ENCODE measurements at regions not wholly inside any gene's neighbourhood (a gene's known extent, or its start where the extent isn't known, plus 50 kb on each side); places are given as distances from the start of the nearest gene placed in this dataset.

- no peak overlapping the region for H3K27ac ChIP-seq (ENCODE audit: low read depth, low read length)
- DNase-seq (ENCODE audit: low read depth in 4 of 6, low spot score in 6 of 6), result no peak
- H3K9me3 ChIP-seq (ENCODE audit: control insufficient read depth, insufficient read depth, low read length), result no peaks in the 10 kb centered on the region
- H3K4me1 ChIP-seq (ENCODE audit: control insufficient read depth, insufficient read depth, low read length), result no peaks in the 10 kb centered on the region
- H3K4me3 ChIP-seq (ENCODE audit: low read depth, low read length), result no peak overlapping the region
- no peaks in the 10 kb centered on the region for H3K27me3 ChIP-seq (ENCODE audit: control insufficient read depth, insufficient read depth, low read length)
- H3K36me3 ChIP-seq (ENCODE audit: control insufficient read depth, insufficient read depth, low read length), result no peaks in the 10 kb centered on the region
Observed at GRCh38 chr6:120186080-120186479, 836.5 kb upstream of the MAN1A1 start.

DNA sequence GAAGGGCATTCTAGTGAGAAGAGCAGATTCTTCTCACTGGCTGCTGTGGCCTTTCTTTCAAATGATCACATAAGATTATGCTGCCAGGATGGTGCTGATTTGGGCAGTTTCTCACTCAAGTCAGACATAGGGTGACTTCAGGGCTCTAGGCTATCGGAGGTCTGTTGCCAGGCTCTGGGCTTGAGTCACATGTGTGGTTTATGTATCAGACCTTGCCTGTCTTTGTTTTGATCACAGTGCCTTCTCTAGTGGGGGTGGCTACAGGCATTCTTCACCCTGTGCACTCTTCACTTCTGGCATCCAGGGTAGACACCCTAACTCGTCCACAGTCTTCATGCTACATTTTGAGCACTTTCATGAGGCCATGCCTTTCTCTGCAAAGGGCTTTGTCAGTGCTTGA lies 823.7 kb upstream of the MAN1A1 start:
- Histone ChIP-seq H3K36me3 (ENCODE audit: control insufficient read depth, insufficient read depth, low read length) (no peaks in the 10 kb centered on the region), H3K9me3 (ENCODE audit: control insufficient read depth, insufficient read depth, low read length) (no peaks in the 10 kb centered on the region), H3K27me3 (ENCODE audit: control insufficient read depth, insufficient read depth, low read length) (no peaks in the 10 kb centered on the region), H3K27ac (ENCODE audit: low read depth, low read length) (no peak overlapping the region), H3K4me1 (ENCODE audit: control insufficient read depth, insufficient read depth, low read length) (no peaks in the 10 kb centered on the region), H3K4me3 (ENCODE audit: low read depth, low read length) (no peak overlapping the region)
- no peak for DNase-seq (ENCODE audit: low read depth in 4 of 6, low spot score in 6 of 6)
- 64% methylated on average over 2 of the region's 2 CpGs for WGBS (ENCODE audit: insufficient coverage)

- Histone ChIP-seq H3K4me1 (ENCODE audit: control insufficient read depth, insufficient read depth, low read length) (no peaks in the 10 kb centered on the region), H3K4me3 (ENCODE audit: low read depth, low read length) (no peak overlapping the region), H3K27ac (ENCODE audit: low read depth, low read length) (no peak overlapping the region), H3K9me3 (ENCODE audit: control insufficient read depth, insufficient read depth, low read length) (no peaks in the 10 kb centered on the region), H3K36me3 (ENCODE audit: control insufficient read depth, insufficient read depth, low read length) (no peaks in the 10 kb centered on the region), H3K27me3 (ENCODE audit: control insufficient read depth, insufficient read depth, low read length) (no peaks in the 10 kb centered on the region)
- DNase-seq (ENCODE audit: low read depth in 4 of 6, low spot score in 6 of 6), result peak in 1 of 6 donors; percentile 60
- WGBS (ENCODE audit: insufficient coverage), result no CpG with 5 or more reads among the region's 4 CpGs
Observed at GRCh38 chr6:120164531-120164930, 815.0 kb upstream of the MAN1A1 start.

DNA sequence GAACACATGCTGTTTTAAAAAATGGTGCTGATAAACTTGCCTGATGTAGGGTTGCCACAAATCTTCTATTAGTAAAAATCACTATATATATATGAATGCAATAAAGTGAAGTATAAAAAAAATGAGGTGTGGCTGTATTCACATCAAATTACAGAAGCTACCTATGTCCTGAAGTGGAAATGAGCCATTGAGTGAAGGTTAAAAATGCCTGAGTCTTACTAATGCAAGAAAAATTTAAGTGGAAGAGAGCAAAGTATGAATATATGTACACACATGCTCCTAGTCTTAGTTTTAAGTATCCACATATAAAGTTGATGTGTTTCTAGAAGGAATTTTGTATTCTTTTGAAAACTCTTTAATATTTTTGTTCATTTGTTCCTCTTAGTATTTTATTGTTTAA lies 808.3 kb upstream of the MAN1A1 start:
- no peak overlapping the region for H3K27ac ChIP-seq (ENCODE audit: low read depth, low read length)
- no peaks in the 10 kb centered on the region for H3K4me1 ChIP-seq (ENCODE audit: control insufficient read depth, insufficient read depth, low read length)
- no peak overlapping the region for H3K4me3 ChIP-seq (ENCODE audit: low read depth, low read length)
- no peaks in the 10 kb centered on the region for H3K36me3 ChIP-seq (ENCODE audit: control insufficient read depth, insufficient read depth, low read length)
- no peak for DNase-seq (ENCODE audit: low read depth in 4 of 6, low spot score in 6 of 6)
- H3K9me3 ChIP-seq (ENCODE audit: control insufficient read depth, insufficient read depth, low read length), result no peaks in the 10 kb centered on the region
- no peaks in the 10 kb centered on the region for H3K27me3 ChIP-seq (ENCODE audit: control insufficient read depth, insufficient read depth, low read length)

- 90% methylated on average over 4 of the region's 4 CpGs for WGBS (ENCODE audit: insufficient coverage)
- H3K27ac ChIP-seq (ENCODE audit: low read depth, low read length), result no peak overlapping the region
- DNase-seq (ENCODE audit: low read depth in 4 of 6, low spot score in 6 of 6), result no peak
- H3K4me1 ChIP-seq (ENCODE audit: control insufficient read depth, insufficient read depth, low read length), result no peaks in the 10 kb centered on the region
- H3K9me3 ChIP-seq (ENCODE audit: control insufficient read depth, insufficient read depth, low read length), result no peaks in the 10 kb centered on the region
- no peaks in the 10 kb centered on the region for H3K27me3 ChIP-seq (ENCODE audit: control insufficient read depth, insufficient read depth, low read length)
- no peaks in the 10 kb centered on the region for H3K36me3 ChIP-seq (ENCODE audit: control insufficient read depth, insufficient read depth, low read length)
- no peak overlapping the region for H3K4me3 ChIP-seq (ENCODE audit: low read depth, low read length)
Observed at GRCh38 chr6:120147071-120147871, 797.7 kb upstream of the MAN1A1 start.

GRCh38 chr6:120141601-120142000 lies 792.0 kb upstream of the MAN1A1 start:
- Histone ChIP-seq H3K27me3 (ENCODE audit: control insufficient read depth, insufficient read depth, low read length) (no peaks in the 10 kb centered on the region), H3K4me1 (ENCODE audit: control insufficient read depth, insufficient read depth, low read length) (no peaks in the 10 kb centered on the region), H3K36me3 (ENCODE audit: control insufficient read depth, insufficient read depth, low read length) (no peaks in the 10 kb centered on the region), H3K9me3 (ENCODE audit: control insufficient read depth, insufficient read depth, low read length) (no peaks in the 10 kb centered on the region), H3K4me3 (ENCODE audit: low read depth, low read length) (no peak overlapping the region), H3K27ac (ENCODE audit: low read depth, low read length) (no peak overlapping the region)
- 51% methylated on average over 2 of the region's 5 CpGs for WGBS (ENCODE audit: insufficient coverage)
- DNase-seq (ENCODE audit: low read depth in 4 of 6, low spot score in 6 of 6), result no peak

DNA sequence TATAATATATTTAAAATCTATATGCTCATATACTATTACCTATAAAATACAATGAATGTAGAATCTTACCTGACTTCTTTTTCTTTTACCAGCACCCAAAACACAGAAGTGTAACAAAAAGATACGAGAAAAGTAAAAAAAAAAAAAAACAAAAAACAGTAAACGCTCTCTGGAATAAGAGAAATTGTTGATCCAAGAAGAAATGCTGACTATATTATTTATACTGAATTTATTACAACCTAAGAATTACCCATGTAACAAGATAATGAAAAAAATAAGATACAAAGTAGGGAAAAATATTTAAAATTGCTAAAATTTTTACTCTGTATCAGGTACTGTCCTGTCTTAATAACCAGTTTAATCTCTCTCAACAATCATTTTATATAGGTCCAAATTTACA lies 787.9 kb upstream of the MAN1A1 start:
- no peaks in the 10 kb centered on the region for H3K9me3 ChIP-seq (ENCODE audit: control insufficient read depth, insufficient read depth, low read length)
- H3K27ac ChIP-seq (ENCODE audit: low read depth, low read length), result no peak overlapping the region
- DNase-seq (ENCODE audit: low read depth in 4 of 6, low spot score in 6 of 6), result no peak
- H3K36me3 ChIP-seq (ENCODE audit: control insufficient read depth, insufficient read depth, low read length), result no peaks in the 10 kb centered on the region
- no CpG with 5 or more reads among the region's 2 CpGs for WGBS (ENCODE audit: insufficient coverage)
- no peaks in the 10 kb centered on the region for H3K4me1 ChIP-seq (ENCODE audit: control insufficient read depth, insufficient read depth, low read length)
- H3K4me3 ChIP-seq (ENCODE audit: low read depth, low read length), result no peak overlapping the region
- H3K27me3 ChIP-seq (ENCODE audit: control insufficient read depth, insufficient read depth, low read length), result no peaks in the 10 kb centered on the region

GRCh38 chr6:120129228-120129627 lies 779.7 kb upstream of the MAN1A1 start:
- H3K4me1 ChIP-seq (ENCODE audit: control insufficient read depth, insufficient read depth, low read length), result no peaks in the 10 kb centered on the region
- WGBS (ENCODE audit: insufficient coverage), result no CpG with 5 or more reads among the region's 1 CpG
- H3K36me3 ChIP-seq (ENCODE audit: control insufficient read depth, insufficient read depth, low read length), result no peaks in the 10 kb centered on the region
- no peaks in the 10 kb centered on the region for H3K27me3 ChIP-seq (ENCODE audit: control insufficient read depth, insufficient read depth, low read length)
- DNase-seq (ENCODE audit: low read depth in 4 of 6, low spot score in 6 of 6), result no peak
- no peak overlapping the region for H3K4me3 ChIP-seq (ENCODE audit: low read depth, low read length)
- H3K9me3 ChIP-seq (ENCODE audit: control insufficient read depth, insufficient read depth, low read length), result no peaks in the 10 kb centered on the region
- no peak overlapping the region for H3K27ac ChIP-seq (ENCODE audit: low read depth, low read length)

- Histone ChIP-seq H3K27me3 (ENCODE audit: control insufficient read depth, insufficient read depth, low read length) (no peaks in the 10 kb centered on the region), H3K4me3 (ENCODE audit: low read depth, low read length) (no peak overlapping the region), H3K36me3 (ENCODE audit: control insufficient read depth, insufficient read depth, low read length) (no peaks in the 10 kb centered on the region), H3K4me1 (ENCODE audit: control insufficient read depth, insufficient read depth, low read length) (no peaks in the 10 kb centered on the region), H3K27ac (ENCODE audit: low read depth, low read length) (no peak overlapping the region), H3K9me3 (ENCODE audit: control insufficient read depth, insufficient read depth, low read length) (no peaks in the 10 kb centered on the region)
- no peak for DNase-seq (ENCODE audit: low read depth in 4 of 6, low spot score in 6 of 6)
- WGBS (ENCODE audit: insufficient coverage), result no CpG with 5 or more reads among the region's 2 CpGs
Observed at GRCh38 chr6:120122401-120122800, 772.8 kb upstream of the MAN1A1 start.

- Histone ChIP-seq H3K4me3 (ENCODE audit: low read depth, low read length) (no peak overlapping the region), H3K36me3 (ENCODE audit: control insufficient read depth, insufficient read depth, low read length) (no peaks in the 10 kb centered on the region), H3K9me3 (ENCODE audit: control insufficient read depth, insufficient read depth, low read length) (peaks cover 3% of the 10 kb centered on the region), H3K27ac (ENCODE audit: low read depth, low read length) (no peak overlapping the region), H3K4me1 (ENCODE audit: control insufficient read depth, insufficient read depth, low read length) (no peaks in the 10 kb centered on the region), H3K27me3 (ENCODE audit: control insufficient read depth, insufficient read depth, low read length) (no peaks in the 10 kb centered on the region)
- DNase-seq (ENCODE audit: low read depth in 4 of 6, low spot score in 6 of 6), result no peak
- no CpG with 5 or more reads among the region's 2 CpGs for WGBS (ENCODE audit: insufficient coverage)
Observed at GRCh38 chr6:120116343-120116742, 766.8 kb upstream of the MAN1A1 start.
